ENCODE measurements at regions not wholly inside any gene's neighbourhood (a gene's known extent, or its start where the extent isn't known, plus 50 kb on each side); places are given as distances from the start of the nearest gene placed in this dataset.
A peak's percentile ranks its signal among the peaks of the same experiment; 100 is the strongest.

DNA sequence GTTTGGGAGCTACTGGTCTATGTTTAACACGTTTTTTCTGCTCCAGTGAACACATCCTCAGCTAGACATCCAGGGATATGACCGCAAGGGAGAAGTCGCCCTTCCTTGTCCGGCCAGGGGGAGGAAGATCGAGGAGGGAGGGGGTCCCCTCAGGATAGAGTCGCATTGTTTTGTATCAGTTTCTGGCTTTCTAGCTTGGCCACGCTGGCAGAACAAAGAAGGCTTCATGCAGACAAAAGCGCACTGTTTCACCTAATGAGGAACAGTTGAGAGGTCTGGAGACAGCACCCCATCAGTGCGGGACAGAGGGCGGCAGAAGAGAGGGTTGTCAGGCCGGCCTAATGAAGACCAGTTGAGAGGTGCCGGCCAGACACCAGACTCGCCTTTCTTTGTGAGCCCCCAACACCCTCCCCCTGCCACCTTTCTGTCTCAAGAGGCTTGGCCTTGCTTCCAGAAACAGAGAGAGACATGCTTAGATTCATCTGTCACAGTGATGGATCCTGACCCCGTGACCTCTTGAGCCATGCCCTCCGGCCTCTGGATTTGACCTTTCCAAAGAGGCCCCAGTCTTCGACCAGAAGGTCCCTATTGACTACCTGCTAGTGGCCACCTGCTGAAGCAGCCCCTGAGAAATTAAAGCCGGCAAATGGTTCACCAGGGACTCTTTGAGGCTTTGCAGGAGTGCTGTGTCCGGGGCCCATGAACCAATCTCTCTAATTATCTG, 254.7 kb upstream of the TBX3 start:
- no peak for DNase-seq (ENCODE audit: insufficient read length, low spot score)
- no peak for FAIRE-seq

DNA sequence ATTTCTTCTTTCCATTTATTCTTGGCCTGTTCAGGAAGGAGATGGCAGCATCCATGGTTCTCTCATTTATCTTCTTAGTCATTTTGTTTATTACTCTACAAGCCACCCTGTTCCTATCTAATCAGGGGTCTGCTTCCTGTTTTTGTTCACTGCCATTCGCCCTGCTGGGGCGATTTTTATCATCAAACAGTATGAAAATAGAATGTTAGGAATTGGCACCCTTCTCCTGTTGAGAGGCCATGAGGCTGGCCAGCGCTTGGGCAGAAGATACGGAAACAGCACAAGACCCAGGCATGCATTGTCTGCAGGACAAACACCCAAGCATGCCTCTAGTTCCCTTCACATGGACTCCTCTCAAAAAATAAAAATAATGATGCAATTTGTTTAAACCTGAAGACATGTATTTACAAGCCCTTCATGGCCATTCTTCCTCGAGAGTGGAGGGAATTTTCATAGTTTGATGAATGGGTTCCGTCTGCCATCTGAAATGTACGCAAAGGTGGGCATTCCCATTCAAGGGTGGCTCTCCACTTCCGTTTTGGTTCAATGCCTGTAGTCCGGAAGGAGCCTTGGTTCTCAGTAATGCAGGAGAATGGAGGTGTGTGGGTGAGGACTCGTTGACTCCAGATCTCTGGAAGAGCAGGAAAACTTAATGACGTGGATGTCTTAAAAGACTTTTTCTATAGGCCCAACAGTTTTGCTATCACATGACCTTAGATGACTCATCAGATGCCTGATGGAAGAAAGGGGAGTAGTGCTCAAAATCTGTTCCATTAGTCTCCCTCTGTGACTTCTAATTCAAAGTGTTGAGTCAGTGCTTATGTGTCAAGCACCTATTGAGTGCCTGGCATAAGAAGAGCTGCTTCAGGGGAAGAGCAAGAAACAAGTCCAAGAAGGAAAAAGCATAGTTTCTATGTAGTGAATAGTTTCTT, 252.4 kb upstream of the TBX3 start:
- FAIRE-seq (no peak), DNase-seq (ENCODE audit: insufficient read length, low spot score) (peak; percentile 31)

DNA sequence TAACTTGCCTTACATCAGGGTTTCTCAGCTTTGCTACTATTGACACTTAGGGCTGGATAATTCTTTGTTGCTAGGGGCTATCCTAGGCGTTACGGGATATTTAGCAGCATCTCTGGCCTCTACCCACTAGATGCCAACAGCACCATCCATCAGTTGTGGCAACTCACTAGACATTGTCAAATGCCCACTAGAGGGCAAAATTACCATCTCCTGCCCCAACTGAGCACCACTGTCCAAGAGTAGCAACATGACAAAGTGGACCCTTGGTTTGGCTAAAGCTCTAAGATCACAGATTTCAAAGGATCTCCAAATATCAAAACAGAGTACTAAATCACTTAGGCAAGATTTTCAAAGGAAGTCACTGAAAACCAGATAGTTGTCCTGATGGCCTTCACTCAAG, 251.7 kb upstream of the TBX3 start:
- DNase-seq (ENCODE audit: insufficient read length, low spot score) (no peak), FAIRE-seq (no peak)

DNA sequence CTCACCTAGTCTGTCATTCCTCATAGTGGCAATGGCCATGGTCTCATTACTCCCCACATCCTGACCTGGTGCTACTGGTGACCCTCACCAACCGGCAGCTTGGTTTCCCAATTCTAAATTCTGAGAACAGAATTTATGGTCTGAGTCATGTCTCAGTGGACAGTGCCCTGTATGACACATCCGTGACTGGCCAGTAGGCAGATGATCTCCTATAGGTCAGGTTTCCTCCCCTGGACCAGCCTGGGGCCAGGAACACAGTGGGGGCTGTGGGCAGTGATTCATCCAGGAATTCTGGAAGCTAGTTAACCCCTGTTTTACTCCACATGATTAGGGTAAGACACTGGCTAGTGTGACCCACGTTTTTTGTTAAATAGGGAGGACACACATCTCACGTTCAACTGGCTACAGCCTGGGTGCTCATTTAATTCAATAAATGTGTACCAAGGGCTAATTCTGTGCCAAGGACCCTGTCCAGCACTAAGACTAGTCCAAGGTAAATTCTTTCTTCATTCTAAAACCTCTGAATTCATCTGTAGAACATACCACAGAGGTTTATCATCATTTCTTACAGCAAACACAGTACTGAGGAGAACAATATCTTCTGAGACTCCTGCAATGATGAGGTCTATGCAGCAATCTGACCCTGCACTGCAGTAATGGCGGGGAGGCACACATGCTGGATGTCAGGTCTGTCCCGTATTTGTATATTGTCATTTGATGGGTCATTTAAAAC, 249.6 kb upstream of the TBX3 start:
- FAIRE-seq (peak; percentile 98), DNase-seq (ENCODE audit: insufficient read length, low spot score) (peak; percentile 90)

DNA sequence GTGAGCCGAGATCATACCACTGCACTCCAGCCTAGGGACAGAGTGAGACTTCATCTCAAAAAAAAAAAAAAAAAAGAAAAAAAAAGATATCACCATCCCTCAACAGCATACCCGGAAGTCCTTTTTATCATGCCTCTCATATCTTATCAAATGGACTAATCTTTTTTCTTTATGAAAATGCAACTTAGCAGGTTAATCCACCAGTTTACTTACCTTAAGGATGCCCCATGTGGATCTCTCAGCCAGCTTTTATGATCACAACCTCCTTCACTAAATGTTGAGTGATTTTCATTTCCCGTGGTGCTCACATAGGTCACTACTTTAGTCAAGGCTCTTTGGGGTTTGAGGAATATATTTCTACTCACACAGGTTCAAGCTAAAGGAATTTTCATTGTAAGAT, 248.8 kb upstream of the TBX3 start:
- DNase-seq (ENCODE audit: insufficient read length, low spot score) (no peak), FAIRE-seq (no peak)

DNA sequence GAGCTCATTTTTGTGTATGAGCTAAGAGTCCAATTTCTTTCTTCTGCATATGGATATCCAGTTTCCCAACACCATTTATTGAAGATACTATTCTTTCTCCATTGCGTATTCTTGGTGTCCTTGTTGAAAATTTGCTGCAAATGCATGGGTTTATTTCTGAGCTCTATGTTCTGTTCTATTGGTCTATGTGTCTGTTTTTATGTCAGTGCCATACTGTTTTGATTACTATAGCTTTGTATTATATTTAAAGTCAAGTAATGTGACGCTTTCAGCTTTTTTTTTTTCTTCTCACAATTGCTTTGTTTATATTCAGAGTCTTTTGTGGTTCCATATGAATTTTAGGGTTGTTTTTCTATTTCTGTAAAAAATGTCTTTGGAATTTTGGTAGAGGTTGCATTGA, 247.1 kb upstream of the TBX3 start:
- FAIRE-seq: no peak
- DNase-seq (ENCODE audit: insufficient read length, low spot score): no peak

DNA sequence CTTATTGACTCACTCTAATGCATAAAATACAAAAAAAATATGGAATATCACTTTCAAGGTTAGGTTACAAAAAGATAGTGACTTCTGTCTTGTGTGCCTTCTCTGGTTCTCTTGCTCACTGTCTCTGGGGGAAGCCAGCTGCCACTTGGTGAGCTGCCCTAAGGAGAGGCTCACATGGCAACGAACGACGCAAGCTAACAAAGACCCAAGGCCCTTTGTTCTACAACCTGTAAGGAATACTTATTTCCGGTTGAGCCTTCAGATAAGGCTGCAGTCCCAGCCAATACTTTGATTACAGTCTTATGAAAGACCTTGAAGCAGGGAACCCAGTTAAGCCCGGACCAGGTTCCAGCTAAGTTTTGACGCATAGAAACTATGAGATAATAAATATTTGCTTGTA, 242.4 kb upstream of the TBX3 start:
- DNase-seq (ENCODE audit: insufficient read length, low spot score): no peak
- no peak for FAIRE-seq

DNA sequence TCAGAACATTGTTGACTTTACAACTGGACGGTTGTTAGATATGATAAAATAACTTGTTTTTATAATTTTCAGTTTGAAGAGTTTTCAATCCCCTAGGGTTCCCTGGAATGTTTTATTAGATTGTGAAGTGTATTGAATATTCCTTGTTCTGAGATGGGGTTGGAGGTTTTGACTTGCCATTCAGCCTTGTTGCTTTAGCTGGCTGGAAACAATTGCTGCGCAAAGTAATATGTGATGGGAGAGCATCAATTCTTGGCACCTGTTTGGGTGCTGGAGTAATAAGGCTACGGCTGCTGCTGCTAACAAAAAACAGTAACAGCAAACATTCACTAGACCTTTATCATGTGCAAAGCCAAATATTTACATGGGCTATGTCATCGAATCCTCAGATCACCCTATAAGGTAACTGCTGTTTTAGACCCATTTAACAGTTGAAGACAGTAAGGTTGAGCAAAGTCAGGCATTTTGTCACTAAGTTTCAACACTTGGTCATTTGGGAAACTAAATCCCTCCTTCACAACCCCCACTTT, 241.0 kb upstream of the TBX3 start:
- no peak for DNase-seq (ENCODE audit: insufficient read length, low spot score)
- no peak for FAIRE-seq

DNA sequence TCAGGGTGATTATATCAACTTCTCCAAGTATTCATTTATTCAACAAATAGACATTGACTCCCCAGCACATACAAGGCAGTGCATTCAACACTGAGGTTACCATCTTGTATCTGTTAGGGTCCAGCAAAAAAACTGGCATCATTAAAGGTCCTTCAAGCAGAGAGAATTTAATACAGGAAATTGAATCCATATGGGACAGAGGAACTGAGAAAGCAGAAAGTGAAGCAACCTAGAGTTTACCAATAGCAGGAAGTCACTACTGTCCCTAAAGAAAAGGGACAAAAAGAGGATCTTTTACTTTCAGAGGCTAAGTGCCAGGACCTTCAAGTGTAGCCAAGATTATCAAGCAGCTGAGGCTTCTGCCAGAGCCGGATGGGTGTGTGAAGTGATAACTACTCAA, 237.8 kb upstream of the TBX3 start:
- FAIRE-seq (no peak), DNase-seq (ENCODE audit: insufficient read length, low spot score) (no peak)

DNA sequence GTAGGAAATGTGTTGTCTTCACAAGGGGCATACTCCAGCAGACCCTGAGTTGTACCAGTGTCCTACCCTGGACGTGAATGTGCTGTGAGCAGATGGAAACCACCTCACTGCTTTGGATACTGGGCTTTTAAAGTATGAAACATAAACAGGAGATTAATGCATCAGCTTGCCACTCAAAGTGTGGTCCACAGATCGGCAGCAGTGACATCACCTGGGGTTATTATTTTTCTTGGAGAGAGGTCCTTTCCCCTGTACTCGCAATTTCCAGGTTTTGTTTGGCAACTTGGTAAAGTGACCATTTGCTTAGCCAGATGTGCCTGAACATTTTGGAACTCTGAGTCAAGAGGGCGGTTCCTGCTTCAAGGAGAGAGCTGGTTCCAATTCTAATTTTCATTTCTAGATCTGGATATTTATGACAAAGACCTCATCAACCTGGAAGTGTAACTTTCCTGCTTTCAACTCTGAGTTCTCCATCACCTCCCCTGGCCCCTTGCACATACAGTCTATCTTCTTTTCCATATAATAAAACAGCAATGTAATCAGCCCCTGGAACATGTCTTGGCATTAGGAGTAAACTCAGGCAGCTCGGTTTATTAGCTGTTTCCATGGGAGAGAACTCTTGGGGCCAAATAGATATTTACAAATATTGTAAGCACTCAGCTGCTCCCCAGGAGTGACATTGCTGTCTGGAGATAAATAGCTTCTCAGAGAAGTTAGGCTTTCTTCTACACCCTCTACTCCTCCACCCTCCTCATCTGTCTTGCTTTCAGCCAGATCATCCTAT, 237.0 kb upstream of the TBX3 start:
- FAIRE-seq: no peak
- no peak for DNase-seq (ENCODE audit: insufficient read length, low spot score)

DNA sequence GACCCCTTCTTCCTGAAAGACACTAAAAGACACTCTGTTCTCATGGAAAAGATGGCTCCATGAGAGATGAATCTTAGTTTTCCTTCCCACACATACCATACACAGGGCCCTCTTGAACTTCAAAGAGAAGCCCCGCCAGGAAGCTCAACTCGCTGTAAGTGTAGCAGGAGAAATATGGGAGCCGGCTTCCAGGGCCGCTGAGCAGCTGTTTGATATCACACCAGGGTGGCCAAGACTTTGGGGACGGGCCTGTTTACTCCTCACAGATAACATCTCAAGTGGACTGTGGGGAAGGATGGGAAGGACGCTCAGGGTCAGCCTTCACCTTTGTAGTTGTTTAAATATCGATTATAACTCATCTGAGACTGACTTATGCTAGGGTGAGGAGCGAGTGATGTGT, 235.5 kb upstream of the TBX3 start:
- no peak for DNase-seq (ENCODE audit: insufficient read length, low spot score)
- no peak for FAIRE-seq

DNA sequence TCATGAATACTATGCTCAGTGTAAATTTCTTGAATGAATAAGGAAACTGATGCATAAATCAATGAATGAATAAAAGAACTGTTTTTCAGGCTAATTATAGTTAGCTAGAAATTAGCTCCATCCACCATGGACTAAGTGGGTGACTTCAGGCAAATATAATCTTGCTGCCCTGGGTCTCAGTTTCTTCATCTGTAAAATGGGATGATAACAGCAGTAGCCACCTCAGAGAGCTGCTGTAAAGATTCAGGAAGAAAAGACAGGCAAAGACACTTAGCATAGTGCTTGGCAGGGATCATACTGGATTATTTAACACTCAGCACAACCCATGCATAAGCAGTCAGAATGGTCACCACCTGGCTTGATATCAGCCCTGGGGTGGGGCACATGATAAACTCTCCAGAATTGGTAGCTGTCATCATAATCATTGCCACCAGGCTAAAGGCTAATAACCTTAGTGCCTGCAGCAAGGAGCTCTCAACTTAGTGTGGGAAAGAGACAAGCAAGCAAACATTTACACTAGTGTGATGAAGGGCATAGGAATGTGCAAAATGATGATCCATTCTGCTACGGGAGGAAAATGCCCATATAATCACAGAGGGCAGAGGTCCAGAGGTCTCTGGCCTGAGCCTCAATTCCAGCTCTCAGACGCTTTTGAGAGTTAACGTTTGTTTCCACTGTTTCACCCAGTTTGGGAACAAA, 234.7 kb upstream of the TBX3 start:
- DNase-seq (ENCODE audit: insufficient read length, low spot score) (peak; percentile 50), FAIRE-seq (peak; percentile 88)

DNA sequence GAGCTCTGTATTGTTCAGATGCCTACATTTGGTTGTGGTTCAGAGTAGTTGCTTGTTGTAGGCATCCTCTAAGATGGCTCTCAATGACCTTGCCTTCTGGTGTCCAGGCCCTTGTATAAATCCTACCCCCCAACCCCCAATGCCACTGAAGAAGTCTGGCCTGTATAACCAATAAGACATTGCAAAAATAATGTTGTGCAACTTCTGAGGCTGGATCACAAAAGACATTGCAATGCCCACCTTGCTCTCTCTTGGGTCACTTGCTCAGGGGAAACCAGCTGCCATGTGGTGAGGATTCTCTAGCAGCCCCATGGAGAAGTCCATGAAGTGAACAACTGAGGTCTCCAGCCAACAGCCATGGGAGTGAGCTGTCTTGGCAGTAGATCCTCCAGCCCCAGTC, 234.0 kb upstream of the TBX3 start:
- no peak for FAIRE-seq
- DNase-seq (ENCODE audit: insufficient read length, low spot score): no peak

DNA sequence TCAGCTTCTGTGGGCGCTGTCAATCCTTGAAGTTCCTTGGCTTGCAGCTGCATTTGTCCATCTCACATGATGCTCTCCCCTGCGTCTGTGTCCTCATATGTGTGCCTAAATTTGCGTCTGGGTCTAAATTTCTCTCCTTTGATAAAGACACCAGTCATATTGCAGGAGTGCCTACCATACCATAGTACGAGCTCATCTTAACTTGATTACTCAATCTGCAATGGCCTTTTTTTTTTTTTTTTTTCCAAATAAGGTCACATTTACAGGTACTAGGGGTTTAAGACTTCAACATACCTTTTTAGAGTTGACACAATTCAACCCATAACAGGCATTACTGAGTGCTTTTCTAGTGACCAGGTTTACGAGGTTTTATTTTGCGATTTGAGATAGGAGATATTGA, 233.3 kb upstream of the TBX3 start:
- no peak for FAIRE-seq
- DNase-seq (ENCODE audit: insufficient read length, low spot score): no peak

DNA sequence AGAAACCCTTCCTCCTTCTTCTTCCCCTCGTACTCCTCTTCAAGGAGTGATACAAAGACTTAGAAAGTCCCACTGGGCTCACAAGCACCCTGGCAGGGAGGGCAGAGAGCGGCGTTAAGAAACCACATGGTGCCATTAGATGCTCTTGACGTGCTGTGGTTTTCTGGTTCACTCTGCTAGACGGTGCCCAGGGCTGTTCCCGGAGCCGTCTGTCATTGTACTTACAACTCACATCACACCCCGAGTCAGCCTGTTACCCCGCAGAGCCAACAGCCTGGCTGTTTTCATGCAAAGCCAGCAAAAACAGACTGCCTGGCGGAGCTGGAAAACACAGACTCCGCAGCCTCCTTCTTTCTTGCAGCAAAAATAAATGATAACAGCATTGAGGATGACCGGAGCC, 232.6 kb upstream of the TBX3 start:
- DNase-seq (ENCODE audit: insufficient read length, low spot score) (no peak), FAIRE-seq (no peak)

DNA sequence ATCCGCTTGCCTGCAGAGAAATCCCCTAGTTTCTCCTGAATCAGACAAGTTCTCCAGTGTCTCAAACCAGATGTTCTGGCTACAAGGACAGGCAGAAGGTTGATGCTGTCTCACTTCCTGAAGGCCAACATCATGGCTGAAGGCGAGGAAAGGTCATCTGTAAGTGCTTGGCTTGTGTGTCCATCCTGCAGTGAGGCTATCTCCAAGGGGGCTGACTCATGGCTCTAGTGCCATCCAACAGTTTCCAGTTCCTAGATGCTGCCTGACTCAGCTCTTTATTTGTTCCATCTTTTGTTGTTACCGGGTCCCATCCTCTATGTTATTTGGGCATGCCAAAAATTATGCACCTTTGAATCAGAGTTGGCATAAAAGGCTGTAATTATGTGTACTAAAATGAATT, 232.1 kb upstream of the TBX3 start:
- DNase-seq (ENCODE audit: insufficient read length, low spot score): peak; percentile 11
- FAIRE-seq: no peak

DNA sequence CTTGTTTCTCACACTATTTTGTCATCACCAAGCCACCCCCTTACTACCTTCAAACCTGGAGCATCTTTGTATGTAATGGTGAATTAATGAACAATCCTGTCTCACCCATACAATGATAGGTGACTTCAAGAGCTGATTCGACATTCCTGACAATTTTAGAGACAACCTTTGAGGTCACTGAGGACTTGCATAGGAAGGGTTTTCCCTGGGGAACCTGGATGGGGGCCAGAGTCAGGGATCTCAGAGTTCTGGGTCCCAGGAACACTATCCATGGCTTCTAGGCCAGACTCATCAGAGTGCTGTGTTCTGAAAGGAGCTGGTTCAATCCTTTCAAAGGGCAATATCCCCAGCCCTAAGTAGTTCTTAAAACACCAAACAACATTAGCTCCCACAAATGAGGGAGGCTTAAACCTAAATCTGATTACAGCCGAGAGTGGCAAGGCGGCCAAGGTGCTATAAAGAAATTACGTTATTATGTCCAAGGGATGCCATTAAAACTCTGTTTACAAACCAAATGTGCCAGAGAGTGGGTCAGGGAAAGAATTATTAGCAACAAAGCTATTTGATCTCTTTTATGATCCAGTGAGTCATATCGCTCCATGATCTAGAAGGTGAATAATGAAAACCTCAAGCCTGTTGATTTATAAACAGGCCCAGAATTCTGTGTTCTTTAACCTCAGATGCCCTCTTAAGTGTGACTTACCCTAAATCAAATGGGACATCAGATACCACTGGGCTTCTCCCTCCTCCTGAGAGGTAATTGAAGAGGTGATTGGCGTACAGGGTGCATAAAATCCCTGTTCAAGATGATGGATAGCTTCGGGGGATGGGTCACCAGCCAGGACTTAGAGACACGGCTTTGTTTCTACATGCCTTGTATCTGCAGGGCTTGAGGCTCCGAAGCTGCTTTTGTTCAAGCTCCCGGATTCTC, 230.2 kb upstream of the TBX3 start:
- FAIRE-seq (no peak), DNase-seq (ENCODE audit: insufficient read length, low spot score) (peak; percentile 35)

DNA sequence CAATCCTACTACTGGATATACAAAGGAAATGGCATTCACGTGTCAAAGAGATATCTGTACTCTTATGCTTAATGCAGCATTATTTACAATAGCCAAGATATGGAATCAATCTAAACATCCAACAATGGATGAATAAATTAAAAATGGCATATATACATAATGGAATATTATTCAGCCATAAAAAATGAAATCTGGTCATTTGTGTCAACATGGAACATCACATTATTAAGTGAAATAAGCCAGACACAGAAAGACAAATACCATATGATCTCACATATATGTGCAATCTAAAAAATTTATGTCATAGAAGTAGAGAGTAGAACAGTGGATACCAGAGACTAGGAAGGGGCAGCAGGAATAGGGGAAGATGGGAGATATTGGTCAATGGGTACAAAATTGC, 228.8 kb upstream of the TBX3 start:
- FAIRE-seq (no peak), DNase-seq (ENCODE audit: insufficient read length, low spot score) (no peak)

DNA sequence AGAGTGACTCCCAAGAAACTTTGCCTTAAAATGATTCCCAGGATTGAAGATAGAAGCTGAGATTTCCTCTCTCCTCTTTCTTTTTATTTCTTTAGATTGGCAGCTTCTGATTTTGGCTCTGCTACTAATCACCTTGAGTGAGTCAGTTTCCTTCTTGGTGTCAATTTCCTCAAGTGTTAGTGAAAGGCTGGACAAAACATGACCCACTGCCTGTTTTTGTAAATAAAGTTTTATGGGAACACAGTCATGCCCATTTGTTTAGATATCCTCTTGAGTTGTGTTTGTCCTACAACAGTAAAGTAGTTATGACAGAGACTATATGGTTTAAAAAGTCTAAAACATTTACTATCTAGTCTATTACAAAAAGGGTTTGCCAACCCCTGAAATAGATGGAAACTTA, 227.2 kb upstream of the TBX3 start:
- FAIRE-seq (no peak), DNase-seq (ENCODE audit: insufficient read length, low spot score) (no peak)
